Mammary epithelial cell (primary cell): ENCODE measurements at regions not wholly inside any gene's neighbourhood (a gene's known extent, or its start where the extent isn't known, plus 50 kb on each side); places are given as distances from the start of the nearest gene placed in this dataset.

ENCODE experiments used
- CTCF ChIP-seq, 2 donors: IDR thresholded peaks in 1 of 2; conservative IDR thresholded peaks in 1 of 2; 2 replicates each; pipeline ENCODE4 v1.5.1; 2011 to 2012; ENCODE audit warnings: inconsistent platforms in 2 of 2, low read length in 2 of 2, mild to moderate bottlenecking in 2 of 2, control low read depth in 1 of 2, low read depth in 1 of 2; ENCODE audit not compliant: insufficient read depth in 1 of 2; ENCODE audit errors: extremely low read depth in 1 of 2
- EZH2 ChIP-seq: IDR thresholded peaks from 2 replicates; pipeline ENCODE4 v1.6.1; 2012; ENCODE audit warnings: low read length, inconsistent platforms, borderline replicate concordance

GRCh38 chrX:124440695-124441094 lies 94.3 kb downstream of the SH2D1A start:
- no peak for TF ChIP-seq CTCF (conservative IDR thresholded peaks at IDR 0.05 in 1 of 2, IDR thresholded peaks at IDR 0.05 in 1 of 2; ENCODE audit: extremely low read depth in 1 of 2, insufficient read depth in 1 of 2, low read depth in 1 of 2, low read length in 2 of 2)
- TF ChIP-seq EZH2, result no peak
